HG03565 (cell line): ENCODE measurements at regions not wholly inside any gene's neighbourhood (a gene's known extent, or its start where the extent isn't known, plus 50 kb on each side); places are given as distances from the start of the nearest gene placed in this dataset.

Source experiments
- ATAC-seq: cut with Tn5 transposase; IDR thresholded peaks from one replicate; pipeline ENCODE4 v1.9.1; 2021; ENCODE audit warnings: mild to moderate bottlenecking, moderate library complexity; ENCODE audit not compliant: unreplicated experiment

DNA sequence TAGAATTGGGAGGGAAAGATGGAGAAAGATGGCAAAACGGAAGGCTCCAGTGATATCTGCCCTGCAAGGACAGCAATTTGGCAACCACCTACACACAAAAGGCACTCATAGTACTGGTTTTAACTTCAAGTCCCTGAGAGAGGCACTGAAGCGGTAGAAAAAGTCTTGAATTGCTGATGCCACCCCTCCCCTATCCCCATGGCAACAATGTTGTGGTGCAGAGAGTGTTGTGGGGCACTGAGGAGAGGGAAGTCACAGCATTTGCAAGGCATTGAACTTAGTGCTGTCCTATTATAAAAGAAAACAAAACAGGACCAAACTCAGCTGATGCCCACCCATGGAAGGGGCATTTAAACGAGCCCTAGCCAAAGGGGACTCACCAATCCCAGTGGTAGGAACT, 343.7 kb downstream of the HAO1 start:
- ATAC-seq = no peak

DNA sequence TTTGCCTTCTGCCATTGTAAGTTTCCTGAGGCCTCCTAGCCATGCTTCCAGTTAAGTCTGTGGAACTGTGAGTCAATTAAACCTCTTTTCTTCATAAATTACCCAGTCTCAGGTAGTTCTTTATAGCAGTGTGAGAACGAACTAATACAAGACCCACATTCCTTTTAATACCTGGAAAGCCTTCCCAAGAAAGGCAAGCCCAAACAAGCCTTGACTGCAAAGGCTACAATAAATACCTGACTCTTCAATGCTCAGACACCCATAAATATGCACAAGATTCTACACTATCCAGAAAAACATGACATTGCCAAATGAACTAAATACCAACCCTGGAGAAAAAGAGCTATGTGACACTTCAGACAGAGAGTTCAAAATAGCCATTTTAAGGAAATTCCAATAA, 338.8 kb downstream of the HAO1 start:
- ATAC-seq = no peak

DNA sequence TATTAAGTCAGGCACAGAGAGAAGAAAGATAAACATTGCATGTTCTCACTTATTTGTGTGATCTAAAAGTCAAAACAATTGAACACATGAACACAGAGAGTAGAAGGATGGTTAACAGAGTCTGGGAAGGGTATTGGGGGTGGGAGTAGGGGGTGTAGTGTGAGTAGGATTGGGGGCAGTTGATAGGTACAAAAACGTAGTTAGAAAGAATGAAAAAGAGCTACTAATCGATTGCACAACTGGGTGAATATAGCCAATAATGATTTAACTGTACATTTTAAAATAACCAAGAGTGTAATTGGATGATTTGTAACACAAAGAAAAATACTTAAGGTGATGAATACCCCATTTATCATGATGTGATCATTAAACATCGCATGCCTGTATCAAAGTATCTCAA, 333.3 kb downstream of the HAO1 start:
- no peak for ATAC-seq

DNA sequence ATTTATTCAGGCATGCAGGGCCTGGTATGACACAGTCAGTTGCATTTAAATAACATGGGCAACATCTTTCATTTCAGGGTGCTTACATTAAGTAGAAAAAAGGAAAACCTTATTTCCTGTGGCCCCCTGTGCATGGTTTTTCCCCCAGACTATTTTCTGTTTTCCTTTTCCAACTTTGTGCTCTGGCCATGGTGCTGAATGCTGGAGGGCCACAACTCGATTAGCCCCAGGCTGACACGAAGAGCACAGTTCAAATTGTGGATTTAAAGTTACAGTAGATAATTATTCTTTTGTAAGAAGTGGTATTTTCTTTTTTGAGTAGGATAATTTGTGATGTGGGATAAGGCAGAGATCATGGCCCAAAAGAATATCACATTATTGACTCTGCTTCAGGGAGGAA, 332.0 kb downstream of the HAO1 start:
- ATAC-seq = no peak

DNA sequence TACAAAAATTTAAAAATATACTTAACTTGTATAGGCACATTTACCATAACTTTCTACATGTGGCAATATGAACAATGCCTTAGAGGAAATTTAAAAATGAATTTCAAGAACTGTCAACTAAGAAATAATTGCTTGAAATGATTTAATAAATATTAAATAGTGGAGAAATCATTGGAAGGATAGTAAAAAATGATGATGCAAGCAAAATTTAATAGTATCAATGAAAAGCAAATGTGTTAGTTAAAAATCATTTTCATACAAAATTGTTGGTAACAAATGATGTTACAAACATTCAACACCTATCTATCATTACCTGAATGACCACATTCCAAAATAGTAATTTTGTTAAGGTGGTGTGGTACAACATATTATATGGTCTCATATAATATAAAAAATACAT, 331.0 kb downstream of the HAO1 start:
- ATAC-seq = no peak

DNA sequence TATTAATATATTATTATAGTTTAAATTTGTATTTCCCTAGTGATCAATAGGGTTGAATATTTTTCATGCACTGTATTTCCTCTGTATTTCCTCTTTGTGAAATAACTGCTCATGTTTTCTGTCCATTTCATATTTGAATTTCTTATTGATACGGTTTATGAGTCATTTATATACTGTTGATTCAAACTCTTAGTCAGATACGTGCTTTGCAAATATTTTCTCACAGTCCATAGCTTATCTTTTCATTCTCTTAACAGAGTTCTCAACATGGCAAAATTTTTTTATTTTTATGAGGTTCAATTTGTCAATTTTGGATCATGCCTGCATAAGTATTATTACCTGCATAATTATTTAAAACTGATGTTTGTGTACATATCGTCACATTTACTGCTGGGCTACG, 329.6 kb downstream of the HAO1 start:
- ATAC-seq = no peak

DNA sequence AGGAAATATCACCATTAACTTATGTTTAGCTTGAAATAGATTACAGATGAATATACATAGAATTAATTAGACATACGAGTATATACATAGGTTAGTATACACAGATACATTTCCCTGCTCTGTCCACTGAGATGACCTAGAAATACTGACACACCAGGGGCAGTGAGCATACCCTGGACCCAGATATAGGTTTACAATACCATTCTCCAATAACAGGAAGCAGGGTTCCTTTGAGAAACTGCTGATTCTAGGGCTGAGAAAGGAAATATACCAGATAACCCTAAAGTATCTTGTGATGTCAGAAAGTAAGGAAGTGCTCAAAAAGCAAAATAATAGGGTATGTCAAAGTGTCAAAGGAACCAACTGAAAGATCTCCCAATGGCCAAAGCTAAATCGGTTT, 322.5 kb downstream of the HAO1 start:
- ATAC-seq = no peak

DNA sequence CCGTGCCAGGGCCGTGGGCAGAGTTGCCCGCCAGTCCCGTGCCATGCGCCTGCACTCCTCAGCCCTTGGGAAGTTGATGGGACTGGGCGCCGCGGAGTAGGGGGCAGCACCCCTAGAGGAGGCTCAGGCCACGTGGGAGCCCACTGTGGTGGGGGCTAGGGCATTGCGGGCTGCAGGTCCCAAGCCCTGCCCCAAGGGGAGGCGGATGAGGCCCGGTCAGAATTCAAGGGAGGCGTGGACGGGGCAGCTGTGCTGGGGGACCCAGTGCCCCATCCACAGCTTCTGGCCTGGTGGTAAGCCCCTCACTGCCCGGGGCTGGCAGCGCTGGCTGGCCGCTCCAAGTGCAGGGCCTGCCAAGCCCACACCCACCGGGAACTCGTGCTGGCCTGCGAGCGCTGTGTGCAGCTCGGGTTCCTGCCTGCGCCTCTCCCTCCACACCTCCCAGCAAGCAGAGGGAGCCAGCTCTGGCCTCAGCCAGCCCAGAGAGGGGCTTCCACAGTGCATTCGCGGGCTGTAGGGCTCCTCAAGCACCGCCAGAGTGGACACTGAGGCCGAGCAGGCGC, 317.8 kb downstream of the HAO1 start:
- ATAC-seq = no peak

DNA sequence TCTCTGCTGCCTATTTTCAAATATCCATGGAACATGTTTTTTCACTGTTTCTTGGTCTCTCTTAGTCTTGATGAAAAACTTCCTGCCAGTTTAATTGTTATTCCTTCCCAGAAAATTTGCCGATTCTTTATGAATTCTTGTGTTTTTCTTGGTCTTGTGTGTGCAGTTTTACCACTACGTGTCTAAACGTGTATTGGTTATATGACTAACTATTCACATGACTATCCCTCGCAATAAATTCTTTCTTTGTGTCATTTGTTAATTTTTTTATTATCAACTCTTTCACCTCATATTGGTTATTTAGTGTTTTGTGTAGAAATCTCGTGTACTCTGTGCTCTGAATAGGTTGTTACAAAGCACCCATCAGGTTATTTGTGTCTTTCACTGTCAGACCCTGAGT, 315.4 kb downstream of the HAO1 start:
- ATAC-seq = no peak

DNA sequence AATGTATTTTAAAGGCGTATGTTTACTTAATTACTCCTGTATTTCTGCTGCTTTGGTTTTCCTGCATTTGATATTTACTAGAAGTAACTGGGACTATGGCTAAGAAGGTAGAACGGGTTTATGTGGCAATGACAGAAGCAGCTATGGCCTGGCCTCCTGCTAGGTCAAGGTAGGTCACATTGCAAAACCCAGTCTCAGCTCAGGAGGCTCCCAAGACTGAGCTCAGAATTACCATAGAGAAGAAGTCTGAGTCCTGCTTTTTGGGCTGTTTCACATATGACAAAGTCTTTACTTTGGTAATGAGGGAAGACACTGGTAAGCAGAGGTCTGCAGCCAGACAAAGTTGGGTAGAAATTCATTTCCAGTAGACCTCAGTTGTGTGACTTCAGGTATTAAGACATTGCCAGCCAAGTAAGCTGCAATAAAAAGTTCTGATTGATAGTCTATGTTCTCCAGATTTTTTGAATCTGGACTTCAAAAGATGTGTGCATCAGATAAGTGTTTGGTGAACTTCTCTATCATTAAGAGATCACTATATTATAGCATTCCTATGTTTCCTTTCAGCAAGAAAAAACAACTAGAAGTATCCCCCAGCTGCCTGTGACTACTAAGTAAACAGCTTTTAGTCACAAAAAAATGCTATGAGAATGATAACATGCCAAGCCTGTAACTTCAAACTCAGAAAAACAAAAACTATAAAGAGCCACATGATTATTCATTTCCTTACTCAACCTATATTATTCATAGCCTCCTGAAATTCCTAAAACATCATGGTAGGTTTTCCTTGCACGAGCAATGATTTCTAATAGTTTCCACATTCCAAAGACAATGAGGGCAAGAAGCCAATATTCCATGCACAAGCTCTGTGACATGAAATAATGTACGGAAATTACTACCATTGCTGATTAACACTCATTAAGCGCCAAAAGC, 312.3 kb downstream of the HAO1 start:
- no peak for ATAC-seq

DNA sequence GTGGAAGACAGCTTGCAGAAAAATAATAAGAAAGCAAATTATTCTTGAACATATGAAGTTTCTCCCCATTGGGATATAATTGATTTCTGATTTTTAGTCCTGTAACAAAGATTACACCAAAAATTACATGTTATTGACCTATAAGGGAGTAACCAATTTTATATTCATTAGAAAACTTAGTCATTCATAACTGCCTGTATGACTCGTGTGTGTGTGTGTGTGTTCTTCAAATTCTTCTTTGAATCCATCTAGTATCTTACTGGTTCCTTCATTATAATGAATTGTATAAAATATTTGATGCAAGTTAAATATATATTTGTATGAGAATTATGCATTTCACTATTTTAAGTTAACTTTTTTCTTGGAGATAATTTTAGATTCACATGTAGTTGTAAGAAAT, 310.4 kb downstream of the HAO1 start:
- ATAC-seq = no peak

DNA sequence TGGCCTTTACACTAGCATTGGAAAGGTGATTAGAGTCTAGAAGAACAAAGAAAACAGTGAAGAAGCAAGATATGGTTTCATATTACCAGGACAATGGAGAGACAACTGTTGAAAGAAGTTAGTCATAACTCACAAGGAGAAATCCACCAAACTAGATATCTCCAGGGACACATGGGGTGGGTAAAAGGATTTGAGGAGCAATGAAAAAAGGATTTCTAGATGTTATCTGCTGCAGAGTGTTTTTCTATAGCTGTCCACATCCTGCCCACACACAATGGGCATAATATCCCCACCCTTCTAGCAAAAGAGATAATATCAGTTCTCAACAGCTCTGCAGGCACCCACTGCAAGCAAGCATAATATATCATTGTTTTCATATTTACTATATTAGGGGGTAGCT, 303.1 kb downstream of the HAO1 start:
- ATAC-seq = no peak

DNA sequence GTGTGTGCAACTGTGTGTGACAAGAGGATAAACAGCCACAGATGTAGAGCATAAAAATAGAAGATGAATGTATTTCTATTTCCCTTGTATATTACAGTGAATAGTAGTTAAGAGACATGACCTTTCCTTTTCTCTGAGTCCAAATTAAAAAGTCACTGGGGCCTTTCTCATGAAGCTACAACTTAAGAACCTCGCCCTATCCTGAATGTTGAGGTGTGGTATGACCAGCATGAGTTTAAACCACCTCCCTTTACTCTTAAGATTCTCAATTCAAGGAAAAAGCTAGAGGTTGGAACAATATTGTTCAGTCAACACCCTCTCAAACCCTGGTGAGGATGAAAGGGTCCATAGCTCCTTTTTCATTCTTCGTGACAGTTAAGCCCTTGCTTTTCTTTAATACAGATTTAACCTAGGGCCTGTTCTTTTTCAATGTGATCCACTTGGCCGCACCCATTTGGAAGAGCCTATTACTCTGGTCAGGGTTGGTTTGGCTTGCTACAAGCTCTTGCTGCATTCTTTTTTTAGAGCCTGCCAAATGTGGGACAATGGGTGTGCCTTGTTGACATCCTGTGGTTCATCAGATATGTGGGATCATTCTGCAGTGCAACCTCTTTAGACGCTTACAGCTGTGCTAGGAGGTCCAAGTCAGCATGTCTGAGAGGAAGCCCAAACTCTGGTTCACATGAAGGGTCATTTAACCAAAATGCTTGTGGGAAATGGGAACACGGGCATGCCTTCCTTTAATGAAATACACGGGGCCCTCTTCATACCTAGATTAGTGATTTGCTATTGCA, 290.0 kb downstream of the HAO1 start:
- no peak for ATAC-seq

DNA sequence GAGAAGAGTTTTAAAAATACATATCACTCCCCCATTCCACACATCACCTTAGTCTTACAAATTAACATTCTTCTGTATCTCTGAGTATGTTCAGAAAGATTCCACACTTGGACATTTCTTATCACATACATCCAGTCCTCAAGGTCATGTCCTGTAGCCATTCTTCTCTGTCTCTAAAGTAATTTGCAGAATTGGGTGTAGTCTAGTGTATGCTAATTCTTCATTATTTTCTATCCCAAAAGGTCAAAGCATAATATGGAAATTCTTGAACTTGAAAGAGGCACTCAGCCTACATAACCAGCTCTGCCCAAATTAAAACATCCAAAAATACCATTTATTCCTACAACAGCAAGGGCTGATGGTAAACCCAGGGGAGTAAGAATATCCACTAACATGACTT, 286.0 kb downstream of the HAO1 start:
- no peak for ATAC-seq

DNA sequence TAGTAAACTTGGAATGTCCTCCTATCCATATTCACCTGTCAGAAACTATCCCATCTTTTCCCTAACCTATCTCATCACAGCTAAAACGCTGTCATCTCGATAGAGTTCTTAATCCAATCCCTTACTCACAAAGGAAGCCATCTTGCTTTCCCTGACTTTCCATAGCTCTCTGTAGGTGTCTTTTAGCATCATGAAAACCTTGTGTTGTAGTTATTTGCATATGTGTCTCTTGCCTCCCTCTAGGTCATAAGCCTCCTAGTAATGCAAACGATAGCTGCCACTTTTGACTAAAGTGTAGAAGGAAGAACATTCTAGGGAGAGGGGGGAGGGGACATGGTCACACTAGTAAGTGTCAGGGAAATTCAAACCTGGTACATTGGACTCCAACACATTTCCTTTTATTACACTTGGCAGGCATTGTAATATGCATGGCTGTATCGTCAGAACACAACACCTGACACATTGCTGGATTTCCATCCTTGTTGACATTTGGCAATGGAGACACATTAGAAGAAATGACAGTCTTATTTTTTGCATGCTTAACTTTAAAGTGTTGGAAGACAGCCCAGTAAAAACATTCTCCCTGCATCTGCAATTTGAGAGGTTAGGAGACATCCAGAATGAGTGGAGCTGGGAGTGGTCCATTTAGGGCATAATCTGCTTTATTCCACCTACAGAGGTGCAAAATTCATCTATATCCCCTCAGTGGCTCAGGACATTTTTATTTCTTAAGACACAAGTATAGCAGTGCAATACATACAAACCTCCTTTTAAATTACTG, 283.4 kb downstream of the HAO1 start:
- no peak for ATAC-seq

DNA sequence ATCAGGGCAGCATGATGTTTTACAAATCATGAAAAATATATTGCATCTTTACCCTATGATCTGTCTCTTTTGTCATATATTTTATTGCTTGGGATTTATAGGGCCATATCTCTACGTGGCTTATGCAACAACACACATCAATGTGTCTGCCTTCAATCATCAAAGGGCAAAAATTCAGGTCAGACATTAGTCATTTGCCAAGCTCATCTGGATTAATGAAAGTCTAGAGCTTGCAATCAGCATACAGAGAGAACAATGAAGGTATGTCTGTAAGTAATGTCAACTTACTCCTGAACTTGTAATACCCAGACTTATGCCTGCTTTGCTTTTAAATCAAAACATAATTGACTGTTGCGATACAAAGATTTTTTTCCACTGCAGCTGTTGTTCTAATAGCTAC, 282.7 kb downstream of the HAO1 start:
- no peak for ATAC-seq

DNA sequence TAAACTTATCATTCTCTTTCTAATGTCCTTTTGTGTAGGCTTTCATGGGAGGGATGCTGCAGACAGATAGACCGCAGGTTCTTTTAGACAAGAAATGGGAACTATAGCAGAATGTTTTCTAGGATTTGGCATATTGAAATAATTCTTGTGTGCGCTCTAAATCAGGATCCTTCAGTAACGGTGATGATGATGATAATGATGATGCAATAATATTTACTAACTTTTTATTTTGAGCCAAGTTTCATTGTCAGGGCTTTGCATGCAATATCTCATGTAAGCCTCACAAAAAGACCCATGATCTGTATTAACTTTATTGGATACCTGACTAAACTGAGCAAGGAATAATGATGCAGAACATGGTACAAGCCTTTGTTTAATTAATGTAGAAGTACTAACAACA, 280.1 kb downstream of the HAO1 start:
- no peak for ATAC-seq

DNA sequence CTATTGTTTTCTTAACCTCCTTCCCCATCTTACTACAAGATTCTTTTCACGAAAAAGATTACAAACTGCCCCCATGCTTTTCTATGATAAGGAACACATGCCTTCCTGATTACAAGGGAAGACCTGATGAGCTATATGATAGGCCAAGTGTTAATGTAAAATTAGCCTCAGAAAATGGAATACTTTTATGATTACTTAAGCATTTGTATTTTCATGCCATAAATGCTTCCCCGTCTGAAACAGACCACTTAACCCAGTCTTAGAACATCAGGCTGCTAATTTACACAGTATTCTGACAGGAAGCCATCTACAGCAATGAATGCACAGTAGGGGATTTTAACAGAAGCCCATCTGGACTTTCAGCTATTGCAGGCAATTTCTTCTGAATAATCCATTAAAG, 274.9 kb downstream of the HAO1 start:
- no peak for ATAC-seq

DNA sequence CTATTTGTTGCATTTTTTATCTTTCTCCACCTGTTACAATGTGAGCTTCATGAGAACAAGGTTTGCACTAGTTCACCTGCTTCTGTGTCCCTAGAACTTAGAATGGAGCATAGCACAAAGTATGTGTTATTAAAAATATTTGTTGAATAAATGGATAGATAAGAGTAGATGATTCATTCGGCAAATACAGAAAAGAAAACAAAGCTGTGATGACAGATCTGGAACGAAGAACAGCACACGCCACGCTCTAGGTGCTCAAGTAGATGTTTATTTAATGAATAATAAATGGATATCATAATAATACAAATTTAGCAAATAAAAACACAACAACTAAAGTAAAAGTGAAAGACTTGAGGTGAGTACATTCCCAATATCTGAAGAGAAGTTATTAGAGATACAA, 273.1 kb downstream of the HAO1 start:
- no peak for ATAC-seq

DNA sequence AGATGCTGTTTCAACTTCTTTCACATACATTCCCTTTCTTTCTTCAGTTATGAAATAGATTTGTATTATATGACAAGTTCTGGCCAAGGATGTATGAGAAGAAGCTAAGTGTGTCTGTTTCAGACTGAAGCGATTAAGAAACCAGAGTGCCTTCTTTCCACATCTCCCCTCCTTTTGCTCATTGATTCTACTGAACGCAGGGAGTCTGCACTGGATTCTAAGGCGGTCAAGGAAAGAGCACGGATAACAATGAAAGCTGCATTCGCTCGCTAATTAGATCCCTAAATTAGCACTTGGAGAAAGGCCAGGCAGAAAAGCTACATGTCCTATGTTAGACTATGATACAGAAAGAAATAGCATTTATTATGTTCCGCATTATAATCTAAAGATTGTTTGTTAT, 267.7 kb downstream of the HAO1 start:
- ATAC-seq = no peak

DNA sequence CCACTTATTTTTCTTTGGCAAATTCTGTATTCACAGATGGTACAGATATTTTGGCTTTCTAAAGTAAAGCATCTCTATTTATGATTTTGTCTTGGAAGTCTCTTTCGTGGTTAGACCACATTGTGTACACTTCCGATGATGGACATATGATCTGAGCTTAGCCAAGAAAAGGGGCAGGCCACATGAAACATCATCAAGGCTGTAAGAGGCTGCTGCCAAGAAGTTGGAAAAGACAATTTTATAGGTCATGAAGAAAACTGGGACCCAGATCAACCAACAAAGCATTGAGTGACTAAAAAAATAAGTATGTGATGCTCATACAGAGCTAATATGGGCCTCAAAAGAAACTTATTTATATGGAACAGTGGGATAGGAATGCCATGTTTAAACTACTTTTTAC, 266.4 kb downstream of the HAO1 start:
- ATAC-seq = no peak
